GM23338 (cell line): ENCODE measurements at regions not wholly inside any gene's neighbourhood (a gene's known extent, or its start where the extent isn't known, plus 50 kb on each side); places are given as distances from the start of the nearest gene placed in this dataset.

Experiments
- ATAC-seq: fragments of 200-7000 bp; cut with Tn5 transposase; 3 replicates; pipeline ENCODE4 v1.9.1; 2020
- DNase-seq: peaks from one replicate; pipeline ENCODE4 v3.0.0-alpha.2; 2015; ENCODE audit warnings: low spot score
- H2AFZ ChIP-seq: fragments of 200-600 bp; sonication (generic); 2 replicates; pipeline ENCODE4 v1.8.0; 2016; ENCODE audit warnings: antibody characterized with exemption, mild to moderate bottlenecking, moderate library complexity
- H3F3A ChIP-seq: fragments of 200-600 bp; sonication (generic); replicated peaks from 2 replicates; pipeline ENCODE4 v1.8.0; 2017; ENCODE audit warnings: antibody characterized with exemption, mixed run types, low read depth
- H3K27ac ChIP-seq: fragments of 200-600 bp; sonication (generic); 2 replicates; pipeline ENCODE4 v1.6.1; 2016; ENCODE audit warnings: low read depth
- H3K27me3 ChIP-seq: fragments of 200-600 bp; sonication (generic); 2 replicates; pipeline ENCODE4 v1.8.0; 2016; ENCODE audit warnings: mild to moderate bottlenecking, mixed run types, moderate library complexity; ENCODE audit not compliant: insufficient read depth
- H3K36me3 ChIP-seq: fragments of 200-600 bp; sonication (generic); 2 replicates; pipeline ENCODE4 v1.8.0; 2016; ENCODE audit warnings: mild to moderate bottlenecking; ENCODE audit not compliant: insufficient read depth
- H3K4me1 ChIP-seq: fragments of 200-600 bp; sonication (generic); 2 replicates; pipeline ENCODE4 v1.8.0; 2016; ENCODE audit warnings: mild to moderate bottlenecking, moderate library complexity; ENCODE audit not compliant: insufficient read depth
- H3K4me2 ChIP-seq: fragments of 200-600 bp; sonication (generic); 2 replicates; pipeline ENCODE4 v1.7.1; 2017; ENCODE audit warnings: mixed run types
- H3K4me3 ChIP-seq: fragments of 200-600 bp; sonication (generic); 2 replicates; pipeline ENCODE4 v1.6.1; 2016; ENCODE audit warnings: mixed run types
- H3K79me2 ChIP-seq: fragments of 200-600 bp; sonication (generic); replicated peaks from 2 replicates; pipeline ENCODE4 v1.8.0; 2017; ENCODE audit warnings: mild to moderate bottlenecking; ENCODE audit not compliant: insufficient read depth
- H3K9me2 ChIP-seq: fragments of 200-600 bp; sonication (generic); 2 replicates; pipeline ENCODE4 v1.8.0; 2017; ENCODE audit not compliant: insufficient read depth
- H4K20me1 ChIP-seq: fragments of 200-600 bp; sonication (generic); replicated peaks from 2 replicates; pipeline ENCODE4 v1.8.0; 2017; ENCODE audit warnings: mild to moderate bottlenecking; ENCODE audit not compliant: insufficient read depth
- H3K27ac Mint-ChIP-seq: 2 replicates; pipeline ENCODE4 v1.8.0; 2020; ENCODE audit warnings: inconsistent platforms, mild to moderate bottlenecking, moderate library complexity, mixed read lengths
- H3K27me3 Mint-ChIP-seq: 3 replicates; pipeline ENCODE4 v1.8.0; 2022; ENCODE audit warnings: low read depth, mild to moderate bottlenecking, moderate library complexity, mixed read lengths, inconsistent platforms; ENCODE audit not compliant: insufficient read depth, poor library complexity
- H3K36me3 Mint-ChIP-seq: 3 replicates; pipeline ENCODE4 v1.8.0; 2021; ENCODE audit warnings: low read depth, mild to moderate bottlenecking, inconsistent platforms, moderate library complexity, mixed read lengths
- H3K4me1 Mint-ChIP-seq: 3 replicates; pipeline ENCODE4 v1.8.0; 2020; ENCODE audit warnings: mild to moderate bottlenecking, inconsistent platforms, mixed read lengths
- H3K4me3 Mint-ChIP-seq: 3 replicates; pipeline ENCODE4 v1.8.0; 2021; ENCODE audit warnings: moderate library complexity, mild to moderate bottlenecking, inconsistent platforms, mixed read lengths
- H3K9me3 Mint-ChIP-seq: 3 replicates; pipeline ENCODE4 v1.8.0; 2020; ENCODE audit warnings: moderate library complexity, mild to moderate bottlenecking, inconsistent platforms, mixed read lengths
- CREB1 ChIP-seq: fragments of 250-450 bp; sonication (Bioruptor Pico); IDR thresholded peaks from 2 replicates; pipeline ENCODE4 v1.5.0; 2020; ENCODE audit warnings: low read depth, mild to moderate bottlenecking, moderate library complexity
- ETS1 ChIP-seq: IDR thresholded peaks from 2 replicates; pipeline ENCODE4 v1.6.1; 2016; ENCODE audit warnings: antibody characterized with exemption
- EZH2 ChIP-seq: fragments of 200-600 bp; sonication (generic); IDR thresholded peaks from one replicate; pipeline ENCODE4 v1.8.0; 2017; ENCODE audit warnings: antibody characterized with exemption, mild to moderate bottlenecking, low read depth; ENCODE audit not compliant: unreplicated experiment
- EZH2phosphoT487 ChIP-seq: fragments of 200-600 bp; sonication (generic); IDR thresholded peaks from one replicate; pipeline ENCODE4 v1.8.1; 2018; ENCODE audit warnings: antibody characterized with exemption; ENCODE audit not compliant: unreplicated experiment
- JUNB ChIP-seq: IDR thresholded peaks from one replicate; pipeline ENCODE4 v1.6.1; 2016; ENCODE audit warnings: antibody characterized with exemption; ENCODE audit not compliant: unreplicated experiment
- ZNF331 ChIP-seq: fragments of 250-450 bp; sonication (Bioruptor Pico); IDR thresholded peaks from 2 replicates; pipeline ENCODE4 v1.5.0; 2020; ENCODE audit warnings: low read depth, mild to moderate bottlenecking, moderate library complexity
- TF ChIP-seq, protein P1 (sequence below): IDR thresholded peaks from one replicate; pipeline ENCODE4 v1.6.1; 2018; ENCODE audit warnings: antibody characterized with exemption; ENCODE audit not compliant: unreplicated experiment

DNA sequence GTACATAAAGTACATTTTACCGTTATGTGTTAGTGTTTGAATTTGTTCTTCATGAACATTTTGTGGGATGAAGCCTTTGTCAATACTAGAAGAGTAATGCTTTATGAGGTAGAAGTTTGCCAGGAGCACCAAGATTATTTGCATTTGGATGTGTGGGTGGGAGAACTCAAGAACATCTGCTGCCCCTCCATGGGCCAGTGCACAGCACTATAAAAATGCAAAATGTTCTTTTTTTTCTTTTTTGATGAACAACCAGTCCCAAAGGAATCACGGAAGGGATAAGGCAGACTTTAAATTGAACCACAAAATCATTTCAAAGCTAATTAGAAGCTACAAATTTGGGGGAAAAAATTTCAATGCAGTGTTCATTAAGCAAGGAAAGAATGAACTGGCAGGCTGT, 300.3 kb upstream of the NWD2 start:
- no peaks in the 10 kb centered on the region for H3K79me2 ChIP-seq
- no peak overlapping the region for H3K27ac ChIP-seq
- Mint-ChIP-seq H3K4me3 (no peak overlapping the region), H3K27ac (no peak overlapping the region), H3K36me3 (no peaks in the 10 kb centered on the region), H3K9me3 (no peaks in the 10 kb centered on the region; the same call in 2 of the 3 replicates), H3K27me3 (no peaks in the 10 kb centered on the region), H3K4me1 (no peaks in the 10 kb centered on the region)
- ATAC-seq (no peak), DNase-seq (no peak)
- no peak overlapping the region for H3K4me3 ChIP-seq
- H3K4me2 ChIP-seq: no peak overlapping the region
- H3K4me1 ChIP-seq: no peaks in the 10 kb centered on the region
- H4K20me1 ChIP-seq: no peaks in the 10 kb centered on the region
- H3K36me3 ChIP-seq: no peaks in the 10 kb centered on the region
- no peaks in the 10 kb centered on the region for H3K9me2 ChIP-seq
- TF ChIP-seq ZNF331 (CRISPR knock-in tag): no peak
- no peak overlapping the region; the same call in 1 of the 2 replicates for H2AFZ ChIP-seq
- H3K27me3 ChIP-seq: no peaks in the 10 kb centered on the region
- H3F3A ChIP-seq: no peaks in the 10 kb centered on the region

- no peaks in the 10 kb centered on the region for H3K27me3 Mint-ChIP-seq
- no peaks in the 10 kb centered on the region for H3K27me3 ChIP-seq
- H3K27ac ChIP-seq: no peak overlapping the region
- H3K79me2 ChIP-seq: no peaks in the 10 kb centered on the region
- no peaks in the 10 kb centered on the region for H4K20me1 ChIP-seq
- no peaks in the 10 kb centered on the region for H3K36me3 ChIP-seq
- H3K9me3 Mint-ChIP-seq: no peaks in the 10 kb centered on the region
- TF ChIP-seq ETS1 (no peak), ZNF331 (CRISPR knock-in tag) (no peak), EZH2phosphoT487 (no peak), CREB1 (no peak), JUNB (no peak), EZH2 (no peak)
- TF ChIP-seq, protein P1, sequence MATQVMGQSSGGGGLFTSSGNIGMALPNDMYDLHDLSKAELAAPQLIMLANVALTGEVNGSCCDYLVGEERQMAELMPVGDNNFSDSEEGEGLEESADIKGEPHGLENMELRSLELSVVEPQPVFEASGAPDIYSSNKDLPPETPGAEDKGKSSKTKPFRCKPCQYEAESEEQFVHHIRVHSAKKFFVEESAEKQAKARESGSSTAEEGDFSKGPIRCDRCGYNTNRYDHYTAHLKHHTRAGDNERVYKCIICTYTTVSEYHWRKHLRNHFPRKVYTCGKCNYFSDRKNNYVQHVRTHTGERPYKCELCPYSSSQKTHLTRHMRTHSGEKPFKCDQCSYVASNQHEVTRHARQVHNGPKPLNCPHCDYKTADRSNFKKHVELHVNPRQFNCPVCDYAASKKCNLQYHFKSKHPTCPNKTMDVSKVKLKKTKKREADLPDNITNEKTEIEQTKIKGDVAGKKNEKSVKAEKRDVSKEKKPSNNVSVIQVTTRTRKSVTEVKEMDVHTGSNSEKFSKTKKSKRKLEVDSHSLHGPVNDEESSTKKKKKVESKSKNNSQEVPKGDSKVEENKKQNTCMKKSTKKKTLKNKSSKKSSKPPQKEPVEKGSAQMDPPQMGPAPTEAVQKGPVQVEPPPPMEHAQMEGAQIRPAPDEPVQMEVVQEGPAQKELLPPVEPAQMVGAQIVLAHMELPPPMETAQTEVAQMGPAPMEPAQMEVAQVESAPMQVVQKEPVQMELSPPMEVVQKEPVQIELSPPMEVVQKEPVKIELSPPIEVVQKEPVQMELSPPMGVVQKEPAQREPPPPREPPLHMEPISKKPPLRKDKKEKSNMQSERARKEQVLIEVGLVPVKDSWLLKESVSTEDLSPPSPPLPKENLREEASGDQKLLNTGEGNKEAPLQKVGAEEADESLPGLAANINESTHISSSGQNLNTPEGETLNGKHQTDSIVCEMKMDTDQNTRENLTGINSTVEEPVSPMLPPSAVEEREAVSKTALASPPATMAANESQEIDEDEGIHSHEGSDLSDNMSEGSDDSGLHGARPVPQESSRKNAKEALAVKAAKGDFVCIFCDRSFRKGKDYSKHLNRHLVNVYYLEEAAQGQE: no peak
- no peak overlapping the region for H3K4me3 ChIP-seq
- no peaks in the 10 kb centered on the region for H3K36me3 Mint-ChIP-seq
- H2AFZ ChIP-seq: no peak overlapping the region
- H3K4me2 ChIP-seq: no peak overlapping the region
- no peaks in the 10 kb centered on the region for H3F3A ChIP-seq
- no peaks in the 10 kb centered on the region for H3K9me2 ChIP-seq
- no peak overlapping the region for H3K27ac Mint-ChIP-seq
- no peaks in the 10 kb centered on the region for H3K4me1 ChIP-seq
- no peak overlapping the region for H3K4me3 Mint-ChIP-seq
- DNase-seq: no peak
- H3K4me1 Mint-ChIP-seq: peaks cover 5% of the 10 kb centered on the region; the same call in 2 of the 3 replicates
- no peak for ATAC-seq
Measured at GRCh38 chr4:36961420-36961819, 283.1 kb upstream of the NWD2 start.
